Hematopoietic multipotent progenitor cell (in vitro differentiated cells): ENCODE measurements at regions not wholly inside any gene's neighbourhood (a gene's known extent, or its start where the extent isn't known, plus 50 kb on each side); places are given as distances from the start of the nearest gene placed in this dataset.
"Not testable (repeated sequence)": the region's sequence is repeated elsewhere in the genome, so short reads cannot be mapped to it uniquely, and the experiment has no call there.

Experiments used
- DNase-seq, 3 donors: peaks; one replicate each; pipeline ENCODE4 v3.0.0-alpha.2; 2011 to 2015; ENCODE audit warnings: low read depth in 2 of 3, low spot score in 2 of 3

DNA sequence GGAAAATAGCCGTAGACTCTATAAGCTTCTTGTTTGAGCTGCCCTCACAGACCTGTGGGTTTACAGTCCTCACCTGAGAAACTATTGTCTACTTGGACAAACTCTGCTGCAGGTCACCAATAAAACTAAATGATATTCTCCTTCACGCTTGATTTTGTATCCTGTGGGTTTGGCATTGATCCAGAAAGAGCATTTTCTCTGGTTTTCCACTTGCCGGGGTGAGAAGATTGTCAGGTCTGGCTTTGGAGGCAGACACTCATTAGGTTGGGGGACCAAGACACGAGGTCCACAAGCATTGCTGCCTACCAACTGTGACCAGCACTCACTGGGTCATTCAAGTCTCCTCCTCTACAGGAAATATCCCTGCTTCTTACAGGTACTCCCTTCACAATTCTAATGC lies 68.5 kb downstream of the CDC14C start:
- no peak for DNase-seq

DNA sequence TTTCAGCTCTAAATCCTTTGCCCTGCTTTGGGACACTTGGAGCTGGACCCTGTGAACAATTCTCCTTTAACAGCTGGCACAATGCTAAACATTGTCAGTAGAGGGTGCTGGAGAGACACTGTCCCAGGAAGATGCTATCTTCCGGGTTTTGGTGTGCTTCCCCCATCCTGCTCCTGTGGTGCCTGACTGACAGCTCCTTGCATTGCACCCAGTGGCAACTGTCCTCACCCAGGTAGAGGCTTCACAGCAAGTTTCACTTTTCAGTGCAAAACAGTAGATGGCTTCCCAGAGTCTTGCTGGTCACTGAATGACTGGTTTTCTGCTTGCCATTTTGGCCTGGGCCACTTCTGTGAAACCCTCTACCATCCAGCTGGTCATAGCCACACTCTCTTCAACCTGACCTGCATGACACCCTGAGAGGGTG lies 77.3 kb downstream of the CDC14C start:
- peak in 2 of 3 donors; percentile 5 to 46 for DNase-seq

DNA sequence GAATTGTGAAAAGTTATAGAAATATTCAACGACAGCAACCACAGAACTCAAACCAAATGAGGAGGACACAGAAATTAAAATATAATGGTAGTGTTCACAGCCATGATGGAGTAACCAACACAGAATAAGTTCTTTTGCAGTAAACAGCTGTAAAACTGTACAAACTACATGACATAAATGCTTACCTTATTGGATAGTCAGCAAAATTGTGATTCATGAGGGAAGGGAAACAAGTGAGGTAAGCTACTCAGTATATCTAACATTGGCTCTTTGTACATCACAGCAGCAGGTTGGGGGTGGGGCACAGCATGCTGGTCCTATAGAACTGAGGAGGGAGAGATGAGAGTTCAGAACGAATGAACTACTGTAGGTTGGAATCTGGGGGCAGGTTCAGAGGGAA lies 86.4 kb downstream of the CDC14C start:
- DNase-seq, result no peak

DNA sequence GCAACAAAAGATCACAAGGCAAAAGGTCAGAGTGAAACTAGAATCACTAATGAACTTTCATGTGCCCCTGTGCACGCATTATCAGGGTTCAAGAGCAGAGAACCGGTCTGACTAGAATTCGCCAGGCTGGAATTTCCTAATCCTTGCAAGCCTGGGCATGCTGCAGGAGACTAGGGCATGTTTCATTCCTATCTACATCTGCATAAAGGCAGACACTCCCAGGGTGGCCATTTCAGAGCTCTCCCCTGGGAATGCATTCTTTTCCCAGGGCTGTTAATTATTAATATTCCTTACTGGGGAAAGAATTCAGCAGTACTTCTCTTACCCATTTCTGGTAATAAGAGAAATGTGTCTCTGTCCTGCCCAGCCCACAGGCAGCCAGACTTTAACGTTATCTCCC lies 90.5 kb downstream of the CDC14C start:
- DNase-seq, result no peak

DNA sequence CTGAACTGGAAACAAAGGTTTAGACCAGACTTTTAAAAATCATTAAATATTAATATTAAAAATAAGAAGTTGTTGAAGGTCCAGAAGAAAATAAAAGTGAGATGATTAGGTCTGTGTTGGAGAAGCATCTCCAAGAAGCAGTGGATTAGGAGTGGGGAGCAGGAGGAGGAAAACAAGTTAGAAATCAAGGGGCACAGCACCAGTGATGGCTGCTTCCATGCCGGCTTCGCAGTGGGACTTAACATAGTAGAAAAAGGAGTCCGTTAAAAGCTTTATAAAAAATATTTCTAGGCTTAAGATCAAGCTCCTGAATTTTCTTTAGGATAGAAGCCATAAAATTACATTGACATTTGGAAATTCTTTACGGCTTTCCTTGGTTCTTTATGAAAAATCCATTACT lies 95.8 kb downstream of the CDC14C start:
- DNase-seq, result no peak

DNA sequence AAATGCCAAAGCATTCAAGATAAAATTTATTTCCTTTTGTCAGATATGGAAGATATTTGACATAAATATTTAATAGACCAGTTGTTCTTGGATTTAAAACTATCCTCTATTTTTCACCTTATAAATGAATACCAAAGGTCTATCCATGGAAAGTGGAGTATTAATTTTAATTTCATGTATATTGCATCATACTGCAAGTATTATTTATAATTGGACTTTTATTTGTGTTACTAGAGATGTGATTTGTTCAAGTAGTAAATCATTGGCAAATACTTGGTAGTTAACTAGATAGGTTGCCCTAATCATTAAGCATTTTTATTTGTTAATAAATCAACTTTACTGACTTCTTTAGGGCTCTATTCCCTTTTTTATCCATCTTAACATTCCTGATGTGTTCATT lies 98.1 kb downstream of the CDC14C start:
- DNase-seq, result no peak

DNA sequence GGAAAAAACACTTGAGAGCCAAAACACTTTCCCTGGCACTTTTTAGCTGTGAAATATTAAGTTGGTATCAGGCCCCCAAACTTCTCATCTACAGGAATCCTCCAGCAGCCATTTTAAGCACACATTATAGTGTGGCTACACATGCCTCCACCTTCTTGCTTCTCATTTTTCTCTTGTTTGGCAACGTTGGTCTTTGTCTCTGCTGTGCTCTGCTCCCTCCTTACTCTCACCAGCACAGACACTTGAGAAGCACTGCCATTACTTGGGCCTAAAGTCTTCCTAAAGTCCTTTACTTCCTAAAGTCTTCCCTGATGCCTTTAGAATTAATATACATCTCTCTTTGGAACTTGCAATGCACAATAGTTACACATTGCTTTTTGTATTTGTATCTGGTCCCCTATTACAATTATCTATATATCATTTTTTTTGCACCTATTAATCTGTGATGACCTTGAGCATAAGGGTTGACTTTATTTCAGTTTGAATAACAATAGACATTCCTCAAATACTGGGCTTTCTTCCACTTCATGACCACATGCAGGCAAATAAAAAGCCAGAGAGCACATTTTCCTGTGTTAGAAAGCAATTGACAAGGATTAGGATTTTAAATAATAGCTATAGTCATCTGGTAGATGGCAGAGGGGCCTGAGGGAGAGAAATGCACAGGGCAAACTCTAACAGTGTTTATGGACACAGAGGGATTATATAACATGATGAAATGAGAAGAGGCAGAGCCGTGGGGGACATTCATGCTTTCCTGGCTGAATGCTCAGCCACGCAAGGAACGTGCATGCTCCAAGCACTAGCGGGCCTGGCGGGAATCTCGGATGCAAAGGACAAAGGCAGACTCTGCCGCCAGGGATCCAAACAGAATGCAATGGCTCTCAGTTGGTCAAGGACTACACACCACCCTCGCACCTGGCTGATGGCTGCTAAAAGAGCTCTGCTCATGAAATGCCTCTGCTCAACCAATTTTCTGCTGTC lies 99.3 kb downstream of the CDC14C start:
- no peak for DNase-seq

DNA sequence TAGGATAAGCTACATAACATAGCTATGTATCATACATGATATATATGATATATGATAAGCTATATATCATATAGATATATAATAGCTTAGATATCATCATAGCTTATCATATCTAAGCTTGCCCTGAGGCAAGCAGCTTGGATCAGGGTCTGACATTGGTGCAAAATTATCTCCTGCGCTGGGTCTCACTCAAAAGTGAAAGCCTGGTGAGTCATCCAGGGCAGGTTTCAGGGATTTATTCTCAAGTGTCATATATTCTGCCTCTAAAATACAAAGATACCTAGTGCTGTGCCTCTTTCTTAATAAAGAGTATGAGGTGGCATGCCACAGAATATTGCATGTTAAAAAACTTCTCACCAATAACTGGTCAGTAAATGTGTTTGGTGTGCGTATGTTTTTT lies 105.9 kb downstream of the CDC14C start:
- no peak for DNase-seq

DNA sequence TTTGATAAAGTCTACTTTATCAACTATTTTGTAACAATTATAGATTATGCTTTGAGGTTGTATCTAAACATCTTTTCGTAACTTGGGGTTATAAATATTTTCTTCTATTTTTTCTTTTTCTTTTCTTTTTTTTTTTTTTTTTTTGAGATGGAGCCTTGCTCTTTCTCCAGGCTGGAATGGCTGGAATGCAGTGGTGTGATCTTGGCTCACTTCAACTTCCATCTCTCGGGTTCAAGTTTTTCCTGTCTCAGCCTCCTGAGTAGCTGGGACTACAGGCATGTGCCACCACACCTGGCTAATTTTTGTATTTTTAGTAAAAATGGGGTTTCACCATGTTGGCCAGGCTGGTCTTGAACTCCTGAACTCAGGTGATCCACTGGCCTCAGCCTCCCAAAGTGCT lies 108.8 kb downstream of the CDC14C start:
- not testable (repeated sequence) for DNase-seq

DNA sequence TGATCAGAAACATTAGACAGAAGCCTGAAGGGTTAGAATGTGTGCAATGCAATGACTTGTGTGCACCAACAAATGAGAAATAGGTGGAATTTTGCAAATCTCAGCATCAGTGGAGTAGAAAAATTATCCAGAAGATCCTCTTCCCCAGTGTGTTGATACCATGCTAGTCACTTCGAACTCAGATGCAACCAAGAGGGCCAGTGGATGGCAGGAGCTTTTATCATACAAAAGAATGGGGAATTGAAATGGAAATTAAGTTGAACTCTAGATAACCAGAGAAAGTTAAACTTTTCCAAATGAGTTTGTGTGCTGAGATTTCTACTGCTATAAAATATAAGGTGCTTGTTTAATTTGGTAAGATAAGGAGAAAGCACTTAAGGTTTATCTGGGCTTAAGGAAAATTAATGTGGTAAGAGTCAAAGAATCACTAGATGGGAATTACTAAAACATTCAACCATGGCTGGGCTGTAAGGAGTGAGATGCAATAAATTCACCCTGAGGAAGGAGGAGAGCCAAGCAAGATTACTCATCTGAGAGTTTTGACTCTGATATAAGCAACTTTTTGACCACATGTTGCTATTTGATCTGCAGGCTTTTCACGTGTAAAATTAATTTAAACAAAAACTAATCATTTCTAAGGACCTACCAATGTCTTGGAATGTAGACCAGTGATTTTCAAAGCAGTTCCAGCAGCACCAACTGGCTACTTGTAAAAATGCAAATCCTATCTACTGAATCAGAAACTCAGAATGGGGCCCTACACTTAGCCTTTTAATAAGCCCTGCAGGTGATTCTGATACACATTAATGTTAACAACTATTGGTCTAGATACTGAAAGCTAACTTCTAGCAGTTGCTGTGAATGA lies 113.2 kb downstream of the CDC14C start:
- no peak for DNase-seq

DNA sequence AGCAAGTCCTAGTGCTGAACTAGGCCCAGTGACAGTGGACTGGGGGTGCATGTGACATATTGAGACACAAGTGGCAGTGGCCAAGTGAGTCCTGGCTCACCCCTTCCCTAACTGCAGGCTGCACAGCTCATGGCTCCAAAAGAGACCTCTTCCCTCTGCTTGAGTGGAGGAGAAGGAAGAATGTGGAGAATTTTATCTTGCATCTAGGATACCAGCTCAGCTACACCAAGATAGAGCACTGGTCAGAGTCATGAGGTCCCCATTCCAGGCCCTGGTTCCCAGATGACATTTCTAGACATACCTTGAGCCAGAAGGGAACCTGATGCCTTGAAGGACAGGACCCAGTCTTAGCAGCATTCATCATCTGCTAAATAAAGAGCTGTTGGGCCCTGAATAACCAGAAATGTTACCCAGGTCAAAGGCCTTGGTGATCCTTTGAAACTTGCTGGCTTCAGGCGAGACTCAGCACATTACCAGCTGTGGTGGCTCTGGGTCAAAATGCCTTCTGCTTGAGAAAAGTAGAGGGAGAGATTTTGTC lies 114.5 kb downstream of the CDC14C start:
- no peak for DNase-seq

DNA sequence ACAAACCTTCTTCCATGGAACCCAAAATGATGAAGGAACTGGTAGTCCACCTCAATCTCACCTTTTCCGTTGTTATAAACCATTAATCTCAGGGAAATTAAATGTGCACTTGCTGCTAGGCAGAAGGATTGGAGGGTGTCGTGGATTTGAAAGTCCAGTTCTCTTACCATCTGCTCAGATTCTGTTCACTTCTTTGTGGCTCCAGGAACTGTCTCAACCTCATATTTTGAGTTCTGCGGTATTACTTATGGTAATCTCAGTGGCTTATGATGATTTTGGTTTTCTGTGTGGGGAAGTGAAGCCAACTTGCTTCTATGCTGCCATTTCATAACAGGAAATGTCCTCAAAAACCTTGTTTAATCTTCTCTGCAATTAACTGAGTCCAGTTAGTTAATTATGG lies 136.4 kb downstream of the CDC14C start:
- no peak for DNase-seq

DNA sequence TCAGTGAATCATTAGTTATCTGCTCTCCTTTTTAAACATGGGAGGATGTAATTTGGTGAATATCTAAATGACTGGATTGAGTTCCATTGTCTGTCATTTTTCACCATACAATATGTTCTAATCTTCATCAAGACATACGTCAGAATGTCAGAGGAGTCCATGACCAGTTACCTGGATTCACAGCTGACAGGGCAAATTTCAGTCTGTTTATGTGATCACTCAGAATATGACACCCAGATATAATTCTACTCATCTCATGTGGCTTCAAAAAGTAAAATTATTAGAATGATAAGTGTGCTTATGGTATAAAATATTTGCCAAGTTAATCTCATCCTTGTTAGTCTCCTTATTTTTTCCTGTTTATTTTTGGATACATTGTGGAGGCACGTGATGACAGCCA lies 150.2 kb downstream of the CDC14C start:
- DNase-seq, result no peak

DNA sequence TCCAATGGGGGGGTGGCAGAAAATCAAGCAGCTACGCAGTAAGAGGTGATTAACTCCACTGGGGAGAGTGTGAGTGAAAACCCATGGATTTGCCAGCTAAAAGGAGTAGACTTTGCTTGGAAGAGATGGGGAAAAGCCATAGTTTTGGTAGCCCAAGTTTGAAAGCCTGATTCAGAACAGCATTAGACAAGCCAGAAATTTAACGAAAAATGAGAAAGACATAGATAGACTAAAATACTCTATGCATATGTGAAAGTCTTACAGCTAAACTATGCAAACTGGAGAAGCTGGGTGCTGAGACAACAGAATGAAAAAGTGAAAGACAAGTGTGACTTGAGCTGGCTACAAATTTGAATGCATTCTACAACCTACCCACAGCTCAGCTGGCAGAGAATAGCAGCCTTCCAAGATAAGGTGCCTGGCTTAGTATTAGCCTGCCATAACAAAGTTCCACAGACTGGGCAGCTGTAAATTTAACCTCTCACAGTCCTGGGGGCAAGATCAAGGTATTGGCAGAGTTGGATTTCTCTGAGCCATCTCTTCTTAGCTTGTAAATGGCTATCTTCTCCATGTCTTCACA lies 156.6 kb downstream of the CDC14C start:
- no peak for DNase-seq

DNA sequence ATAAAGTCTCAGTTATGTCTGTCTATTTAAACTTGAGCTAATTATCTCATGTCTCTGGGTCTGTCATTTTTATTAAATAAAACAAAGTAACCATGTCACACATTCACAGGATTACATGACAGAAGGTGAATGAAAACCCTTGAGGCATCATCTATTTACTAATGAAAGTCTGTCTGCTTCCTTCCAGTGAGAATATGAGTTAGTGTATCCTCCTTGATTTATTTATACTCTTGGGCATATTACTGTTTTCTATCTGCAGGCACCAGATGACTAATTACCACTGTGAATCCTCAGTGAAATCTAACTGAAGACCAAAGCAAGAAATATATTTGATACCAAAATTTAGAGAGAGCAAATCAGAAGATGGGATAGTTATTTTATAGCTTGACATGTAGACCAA lies 163.7 kb downstream of the CDC14C start:
- no peak for DNase-seq

DNA sequence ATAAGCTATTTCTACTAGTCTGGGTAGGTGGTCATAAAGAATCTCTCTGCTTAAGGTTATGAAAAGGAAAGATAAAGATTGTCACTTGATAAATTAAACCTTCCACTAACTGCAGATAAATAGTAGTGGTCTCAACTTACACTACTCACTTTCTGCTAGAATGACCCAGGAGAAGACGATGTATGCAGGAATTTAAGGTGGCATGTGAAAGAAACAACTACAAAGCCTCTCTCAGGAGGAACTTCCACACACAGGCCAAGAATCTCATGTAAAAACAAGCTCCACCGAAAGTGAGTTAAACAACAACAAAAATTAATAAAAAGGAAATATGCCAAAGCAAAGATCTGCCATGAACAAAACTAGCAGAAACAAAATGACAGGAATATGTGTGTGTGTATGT lies 165.4 kb downstream of the CDC14C start:
- DNase-seq, result no peak

DNA sequence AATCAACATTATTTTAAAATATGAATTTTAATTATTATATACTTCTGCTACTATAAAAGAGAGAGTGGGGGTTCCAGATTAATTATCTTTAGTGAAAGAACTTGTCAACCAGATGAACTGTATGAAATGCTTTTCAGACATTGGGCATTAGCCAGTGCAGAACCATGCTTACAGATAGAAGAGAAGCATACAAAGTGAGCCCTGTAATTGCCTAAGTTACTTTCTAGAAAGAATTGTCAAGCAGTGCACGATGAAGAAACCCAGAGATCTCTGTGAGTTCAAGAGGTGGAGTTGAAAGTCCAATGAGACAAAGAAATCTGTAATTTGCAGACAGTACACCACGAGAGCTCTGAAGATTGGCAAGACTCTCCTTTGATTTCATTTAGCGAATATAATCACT lies 166.7 kb downstream of the CDC14C start:
- no peak for DNase-seq

DNA sequence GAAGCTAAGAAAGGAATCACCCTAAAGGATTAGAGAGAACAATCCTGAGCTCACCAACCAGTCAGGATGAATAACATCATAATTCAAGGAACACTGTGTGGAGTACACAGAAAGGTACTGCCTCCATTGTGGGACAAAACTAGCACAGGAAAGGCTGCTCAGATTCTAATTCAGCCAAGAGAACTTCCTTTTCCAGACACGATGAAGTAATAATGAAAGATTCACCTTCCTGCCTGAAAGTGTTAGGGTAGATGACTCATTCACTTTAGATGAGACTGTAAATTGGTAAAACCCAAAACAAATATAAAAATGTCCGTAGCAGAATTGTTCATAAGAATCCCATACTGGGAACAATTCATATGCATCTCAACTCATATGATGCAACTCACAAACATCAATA lies 167.2 kb downstream of the CDC14C start:
- DNase-seq, result no peak

DNA sequence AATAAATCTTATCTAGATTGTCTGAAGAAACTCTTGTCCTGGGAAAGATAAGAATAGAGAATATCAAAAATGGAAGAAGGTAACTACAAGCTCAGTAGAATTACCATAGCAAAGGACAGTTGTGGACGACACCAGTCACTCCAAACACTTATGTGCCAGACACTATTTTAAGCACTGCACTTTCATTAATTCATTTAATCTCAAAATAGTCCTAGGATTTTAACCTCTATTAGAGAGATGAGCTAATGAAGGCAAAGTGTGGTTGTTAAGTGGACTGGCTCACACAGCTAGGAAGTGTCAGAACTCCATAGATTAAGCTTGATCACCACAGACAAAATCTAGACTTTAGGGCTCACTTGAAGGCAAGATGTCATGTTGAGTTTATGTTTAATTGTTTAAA lies 168.9 kb downstream of the CDC14C start:
- DNase-seq, result no peak

DNA sequence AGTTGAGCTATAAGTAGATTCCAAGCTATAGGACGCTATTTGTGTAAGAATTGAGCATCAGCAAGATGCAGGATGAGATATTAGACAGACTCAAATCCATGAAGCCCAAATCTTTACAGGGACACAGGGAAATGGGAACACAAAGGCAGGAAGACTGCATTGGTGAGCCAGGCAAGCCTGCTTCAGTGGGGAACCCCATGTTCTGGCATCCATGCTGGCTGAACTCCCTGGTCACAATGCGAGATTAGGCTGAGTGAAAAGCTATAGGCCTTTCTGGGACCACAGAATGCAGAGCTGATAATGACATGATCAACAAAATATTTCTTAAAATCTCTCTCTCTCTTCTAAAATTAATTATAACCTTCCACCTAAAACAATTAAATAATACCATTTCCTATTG lies 170.5 kb downstream of the CDC14C start:
- DNase-seq, result no peak
